ENCODE measurements at regions not wholly inside any gene's neighbourhood (a gene's known extent, or its start where the extent isn't known, plus 50 kb on each side); places are given as distances from the start of the nearest gene placed in this dataset.
"Not testable (repeated sequence)": the region's sequence is repeated elsewhere in the genome, so short reads cannot be mapped to it uniquely, and the experiment has no call there.

GRCh38 chr1:168405906-168406549 lies 125.4 kb downstream of the TBX19 start:
- H3K27ac ChIP-seq = no peak overlapping the region
- H3K9me3 ChIP-seq = no peaks in the 10 kb centered on the region
- no peaks in the 10 kb centered on the region for H3K27me3 ChIP-seq
- TF ChIP-seq CTCF (IDR thresholded peaks at IDR 0.05) = no peak
- intact Hi-C loops (cut with DNase I) = no loop called here
- no peak for DNase-seq
- H3K4me1 ChIP-seq = no peaks in the 10 kb centered on the region
- no peak overlapping the region for H3K4me3 ChIP-seq
- no peaks in the 10 kb centered on the region for H3K36me3 ChIP-seq
- no peak overlapping the region for H3K9ac ChIP-seq (ENCODE audit: low read depth in 2 of 2, low read length in 2 of 2)

- Histone ChIP-seq H3K4me1 (no peaks in the 10 kb centered on the region), H3K4me3 (no peak overlapping the region), H3K9me3 (no peaks in the 10 kb centered on the region), H3K27ac (no peak overlapping the region), H3K27me3 (no peaks in the 10 kb centered on the region), H3K36me3 (no peaks in the 10 kb centered on the region), H3K9ac (ENCODE audit: low read depth in 2 of 2, low read length in 2 of 2) (no peak overlapping the region)
- intact Hi-C loops (cut with DNase I) = no loop called here
- no peak for DNase-seq
- no peak for TF ChIP-seq CTCF (IDR thresholded peaks at IDR 0.05)
These were observed 122.5 kb downstream of the TBX19 start for GRCh38 chr1:168403140-168403539.

GRCh38 chr1:168402466-168402865 lies 121.8 kb downstream of the TBX19 start:
- H3K27ac ChIP-seq; H3K36me3 ChIP-seq; intact Hi-C loops (cut with DNase I); H3K27me3 ChIP-seq; H3K9me3 ChIP-seq; H3K9ac ChIP-seq (ENCODE audit: low read depth in 2 of 2, low read length in 2 of 2); DNase-seq; H3K4me3 ChIP-seq; H3K4me1 ChIP-seq: not testable (repeated sequence)

GRCh38 chr1:168401341-168401740 lies 120.7 kb downstream of the TBX19 start:
- no peak for TF ChIP-seq CTCF (IDR thresholded peaks at IDR 0.05)
- DNase-seq = no peak
- intact Hi-C loops (cut with DNase I) = no loop called here
- Histone ChIP-seq H3K4me3 (no peak overlapping the region), H3K4me1 (no peaks in the 10 kb centered on the region), H3K9ac (ENCODE audit: low read depth in 2 of 2, low read length in 2 of 2) (no peak overlapping the region), H3K9me3 (no peaks in the 10 kb centered on the region), H3K27me3 (no peaks in the 10 kb centered on the region), H3K36me3 (no peaks in the 10 kb centered on the region), H3K27ac (no peak overlapping the region)

GRCh38 chr1:168400139-168400538 lies 119.5 kb downstream of the TBX19 start:
- Histone ChIP-seq H3K4me3 (no peak overlapping the region), H3K4me1 (no peaks in the 10 kb centered on the region), H3K9ac (ENCODE audit: low read depth in 2 of 2, low read length in 2 of 2) (no peak overlapping the region), H3K36me3 (no peaks in the 10 kb centered on the region), H3K27me3 (no peaks in the 10 kb centered on the region), H3K9me3 (no peaks in the 10 kb centered on the region), H3K27ac (no peak overlapping the region)
- intact Hi-C loops (cut with DNase I) = no loop called here
- DNase-seq = no peak
- TF ChIP-seq CTCF (IDR thresholded peaks at IDR 0.05) = no peak

- intact Hi-C loops (cut with DNase I) = no loop called here
- TF ChIP-seq CTCF (IDR thresholded peaks at IDR 0.05) = no peak
- no peaks in the 10 kb centered on the region for H3K9me3 ChIP-seq
- H3K27ac ChIP-seq = no peak overlapping the region
- H3K9ac ChIP-seq (ENCODE audit: low read depth in 2 of 2, low read length in 2 of 2) = no peak overlapping the region
- DNase-seq = no peak
- H3K4me3 ChIP-seq = no peak overlapping the region
- H3K4me1 ChIP-seq = no peaks in the 10 kb centered on the region
- H3K27me3 ChIP-seq = no peaks in the 10 kb centered on the region
- no peaks in the 10 kb centered on the region for H3K36me3 ChIP-seq
These were observed 117.1 kb downstream of the TBX19 start for GRCh38 chr1:168397806-168398205.
